D721Med (cell line): ENCODE measurements at regions not wholly inside any gene's neighbourhood (a gene's known extent, or its start where the extent isn't known, plus 50 kb on each side); places are given as distances from the start of the nearest gene placed in this dataset.

Experiments used
- DNase-seq: peaks from one replicate; pipeline ENCODE4 v3.0.0; 2011; ENCODE audit warnings: low spot score; ENCODE audit not compliant: insufficient read length
- FAIRE-seq: peaks from 2 replicates; lab custom pipeline; 2011; peaks lifted over from hg19 to GRCh38; lab: Jason Lieb, UNC
- CTCF ChIP-seq: IDR thresholded peaks from 2 replicates; pipeline ENCODE4 v1.5.1; 2012; ENCODE audit warnings: mild to moderate bottlenecking, control low read depth; ENCODE audit not compliant: insufficient read depth; ENCODE audit errors: missing control alignments

GRCh38 chr7:106176414-106177299 lies 64.5 kb upstream of the SYPL1 start:
- TF ChIP-seq CTCF = peak; percentile 99
- peak; percentile 58 for DNase-seq
- FAIRE-seq = no peak

GRCh38 chr7:106175507-106175906 lies 63.4 kb upstream of the SYPL1 start:
- TF ChIP-seq CTCF = no peak
- FAIRE-seq (no peak), DNase-seq (no peak)

GRCh38 chr7:106170651-106171050 lies 58.5 kb upstream of the SYPL1 start:
- no peak for TF ChIP-seq CTCF
- FAIRE-seq (no peak), DNase-seq (no peak)

- TF ChIP-seq CTCF = no peak
- FAIRE-seq (no peak), DNase-seq (no peak)
Observed at GRCh38 chr7:106169821-106170610, 57.9 kb upstream of the SYPL1 start.

GRCh38 chr7:106167439-106168136 lies 55.5 kb upstream of the SYPL1 start:
- FAIRE-seq (no peak), DNase-seq (no peak)
- TF ChIP-seq CTCF = no peak

GRCh38 chr7:106166651-106167342 lies 54.7 kb upstream of the SYPL1 start:
- FAIRE-seq (peak; percentile 68), DNase-seq (peak; percentile 38)

More at GRCh38 chr7:106166651-106167342, 54.7 kb upstream of the SYPL1 start:
- peak; percentile 83 for TF ChIP-seq CTCF
